GM23338 (cell line): ENCODE measurements at regions not wholly inside any gene's neighbourhood (a gene's known extent, or its start where the extent isn't known, plus 50 kb on each side); places are given as distances from the start of the nearest gene placed in this dataset.

Experiments
- CREB1 ChIP-seq: fragments of 250-450 bp; sonication (Bioruptor Pico); IDR thresholded peaks from 2 replicates; pipeline ENCODE4 v1.5.0; 2020; ENCODE audit warnings: low read depth, mild to moderate bottlenecking, moderate library complexity
- EZH2 ChIP-seq: fragments of 200-600 bp; sonication (generic); IDR thresholded peaks from one replicate; pipeline ENCODE4 v1.8.0; 2017; ENCODE audit warnings: antibody characterized with exemption, mild to moderate bottlenecking, low read depth; ENCODE audit not compliant: unreplicated experiment
- EZH2phosphoT487 ChIP-seq: fragments of 200-600 bp; sonication (generic); IDR thresholded peaks from one replicate; pipeline ENCODE4 v1.8.1; 2018; ENCODE audit warnings: antibody characterized with exemption; ENCODE audit not compliant: unreplicated experiment
- JUNB ChIP-seq: IDR thresholded peaks from one replicate; pipeline ENCODE4 v1.6.1; 2016; ENCODE audit warnings: antibody characterized with exemption; ENCODE audit not compliant: unreplicated experiment
- POLR2AphosphoS5 ChIP-seq: IDR thresholded peaks from 2 replicates; pipeline ENCODE4 v1.6.1; 2016; ENCODE audit warnings: antibody characterized with exemption, low read depth
- STAT1 ChIP-seq: IDR thresholded peaks from one replicate; pipeline ENCODE4 v1.6.1; 2016; ENCODE audit warnings: antibody characterized with exemption; ENCODE audit not compliant: unreplicated experiment
- ZNF114 ChIP-seq: fragments of 250-450 bp; sonication (Bioruptor Pico); IDR thresholded peaks from 2 replicates; pipeline ENCODE4 v1.5.0; 2020; ENCODE audit warnings: mild to moderate bottlenecking, moderate library complexity
- ZNF331 ChIP-seq: fragments of 250-450 bp; sonication (Bioruptor Pico); IDR thresholded peaks from 2 replicates; pipeline ENCODE4 v1.5.0; 2020; ENCODE audit warnings: low read depth, mild to moderate bottlenecking, moderate library complexity
- TF ChIP-seq, protein P1 (sequence below), 2 experiments: fragments of 200-600 bp in 1 of 2; sonication (generic) in 1 of 2; conservative IDR thresholded peaks; 2 replicates each; pipeline versions ENCODE4 v1.5.1 to v1.6.1; 2016 to 2017; ENCODE audit warnings: antibody characterized with exemption in 2 of 2, low read depth in 2 of 2, mild to moderate bottlenecking in 2 of 2, moderate library complexity in 1 of 2
- TF ChIP-seq, protein P2 (sequence below): IDR thresholded peaks from one replicate; pipeline ENCODE4 v1.6.1; 2018; ENCODE audit warnings: antibody characterized with exemption; ENCODE audit not compliant: unreplicated experiment
- TF ChIP-seq, protein P3 (sequence below): IDR thresholded peaks from 2 replicates; pipeline ENCODE4 v1.6.1; 2016; ENCODE audit warnings: antibody characterized with exemption

DNA sequence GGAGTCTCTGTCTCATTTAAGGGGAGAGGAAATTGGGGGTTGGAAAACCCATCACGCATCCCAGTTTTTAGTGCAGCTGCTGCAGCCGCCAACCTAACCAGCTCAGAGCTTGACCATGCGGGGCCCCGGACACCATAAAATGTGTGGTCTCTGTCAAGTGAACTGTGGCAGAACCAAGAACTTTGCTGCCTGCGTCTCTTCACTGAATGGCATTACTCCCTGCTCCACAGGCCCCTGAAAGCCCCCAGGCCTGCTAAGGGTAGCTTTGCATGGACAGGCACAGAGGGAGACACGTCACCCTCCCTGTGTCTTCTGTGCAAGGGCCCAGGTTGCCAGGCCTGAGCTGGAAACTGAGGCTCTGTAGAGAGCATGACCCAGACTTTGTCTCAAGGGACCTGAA, 144.6 kb upstream of the GPR26 start:
- TF ChIP-seq, protein P1, sequence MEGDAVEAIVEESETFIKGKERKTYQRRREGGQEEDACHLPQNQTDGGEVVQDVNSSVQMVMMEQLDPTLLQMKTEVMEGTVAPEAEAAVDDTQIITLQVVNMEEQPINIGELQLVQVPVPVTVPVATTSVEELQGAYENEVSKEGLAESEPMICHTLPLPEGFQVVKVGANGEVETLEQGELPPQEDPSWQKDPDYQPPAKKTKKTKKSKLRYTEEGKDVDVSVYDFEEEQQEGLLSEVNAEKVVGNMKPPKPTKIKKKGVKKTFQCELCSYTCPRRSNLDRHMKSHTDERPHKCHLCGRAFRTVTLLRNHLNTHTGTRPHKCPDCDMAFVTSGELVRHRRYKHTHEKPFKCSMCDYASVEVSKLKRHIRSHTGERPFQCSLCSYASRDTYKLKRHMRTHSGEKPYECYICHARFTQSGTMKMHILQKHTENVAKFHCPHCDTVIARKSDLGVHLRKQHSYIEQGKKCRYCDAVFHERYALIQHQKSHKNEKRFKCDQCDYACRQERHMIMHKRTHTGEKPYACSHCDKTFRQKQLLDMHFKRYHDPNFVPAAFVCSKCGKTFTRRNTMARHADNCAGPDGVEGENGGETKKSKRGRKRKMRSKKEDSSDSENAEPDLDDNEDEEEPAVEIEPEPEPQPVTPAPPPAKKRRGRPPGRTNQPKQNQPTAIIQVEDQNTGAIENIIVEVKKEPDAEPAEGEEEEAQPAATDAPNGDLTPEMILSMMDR (conservative IDR thresholded peaks at IDR 0.05; ENCODE audit: low read depth in 2 of 2), result no peak
- TF ChIP-seq, protein P2, sequence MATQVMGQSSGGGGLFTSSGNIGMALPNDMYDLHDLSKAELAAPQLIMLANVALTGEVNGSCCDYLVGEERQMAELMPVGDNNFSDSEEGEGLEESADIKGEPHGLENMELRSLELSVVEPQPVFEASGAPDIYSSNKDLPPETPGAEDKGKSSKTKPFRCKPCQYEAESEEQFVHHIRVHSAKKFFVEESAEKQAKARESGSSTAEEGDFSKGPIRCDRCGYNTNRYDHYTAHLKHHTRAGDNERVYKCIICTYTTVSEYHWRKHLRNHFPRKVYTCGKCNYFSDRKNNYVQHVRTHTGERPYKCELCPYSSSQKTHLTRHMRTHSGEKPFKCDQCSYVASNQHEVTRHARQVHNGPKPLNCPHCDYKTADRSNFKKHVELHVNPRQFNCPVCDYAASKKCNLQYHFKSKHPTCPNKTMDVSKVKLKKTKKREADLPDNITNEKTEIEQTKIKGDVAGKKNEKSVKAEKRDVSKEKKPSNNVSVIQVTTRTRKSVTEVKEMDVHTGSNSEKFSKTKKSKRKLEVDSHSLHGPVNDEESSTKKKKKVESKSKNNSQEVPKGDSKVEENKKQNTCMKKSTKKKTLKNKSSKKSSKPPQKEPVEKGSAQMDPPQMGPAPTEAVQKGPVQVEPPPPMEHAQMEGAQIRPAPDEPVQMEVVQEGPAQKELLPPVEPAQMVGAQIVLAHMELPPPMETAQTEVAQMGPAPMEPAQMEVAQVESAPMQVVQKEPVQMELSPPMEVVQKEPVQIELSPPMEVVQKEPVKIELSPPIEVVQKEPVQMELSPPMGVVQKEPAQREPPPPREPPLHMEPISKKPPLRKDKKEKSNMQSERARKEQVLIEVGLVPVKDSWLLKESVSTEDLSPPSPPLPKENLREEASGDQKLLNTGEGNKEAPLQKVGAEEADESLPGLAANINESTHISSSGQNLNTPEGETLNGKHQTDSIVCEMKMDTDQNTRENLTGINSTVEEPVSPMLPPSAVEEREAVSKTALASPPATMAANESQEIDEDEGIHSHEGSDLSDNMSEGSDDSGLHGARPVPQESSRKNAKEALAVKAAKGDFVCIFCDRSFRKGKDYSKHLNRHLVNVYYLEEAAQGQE, result no peak
- TF ChIP-seq, protein P3, sequence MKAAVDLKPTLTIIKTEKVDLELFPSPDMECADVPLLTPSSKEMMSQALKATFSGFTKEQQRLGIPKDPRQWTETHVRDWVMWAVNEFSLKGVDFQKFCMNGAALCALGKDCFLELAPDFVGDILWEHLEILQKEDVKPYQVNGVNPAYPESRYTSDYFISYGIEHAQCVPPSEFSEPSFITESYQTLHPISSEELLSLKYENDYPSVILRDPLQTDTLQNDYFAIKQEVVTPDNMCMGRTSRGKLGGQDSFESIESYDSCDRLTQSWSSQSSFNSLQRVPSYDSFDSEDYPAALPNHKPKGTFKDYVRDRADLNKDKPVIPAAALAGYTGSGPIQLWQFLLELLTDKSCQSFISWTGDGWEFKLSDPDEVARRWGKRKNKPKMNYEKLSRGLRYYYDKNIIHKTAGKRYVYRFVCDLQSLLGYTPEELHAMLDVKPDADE, result no peak
- TF ChIP-seq POLR2AphosphoS5, result no peak
- no peak for TF ChIP-seq ZNF114 (CRISPR knock-in tag)
- TF ChIP-seq JUNB, result no peak
- TF ChIP-seq EZH2, result no peak
- no peak for TF ChIP-seq EZH2phosphoT487
- no peak for TF ChIP-seq CREB1
- no peak for TF ChIP-seq STAT1
- no peak for TF ChIP-seq ZNF331 (CRISPR knock-in tag)
